ENCODE measurements at regions not wholly inside any gene's neighbourhood (a gene's known extent, or its start where the extent isn't known, plus 50 kb on each side); places are given as distances from the start of the nearest gene placed in this dataset.

- Histone ChIP-seq H3K27me3 (ENCODE audit: control insufficient read depth, insufficient read depth, low read length) (no peaks in the 10 kb centered on the region), H3K4me3 (ENCODE audit: low read depth, low read length) (no peak overlapping the region), H3K36me3 (ENCODE audit: control insufficient read depth, insufficient read depth, low read length) (no peaks in the 10 kb centered on the region)
- CTCF ChIA-PET = no interaction called here
- no peak for DNase-seq (ENCODE audit: low read depth)
- POLR2A ChIA-PET = no interaction called here
- no peak for TF ChIP-seq CTCF (IDR thresholded peaks at IDR 0.05; ENCODE audit: insufficient read depth, low read depth, low read length)
These were observed 212.7 kb downstream of the PTBP2 start for GRCh38 chr1:96934282-96934681.

DNA sequence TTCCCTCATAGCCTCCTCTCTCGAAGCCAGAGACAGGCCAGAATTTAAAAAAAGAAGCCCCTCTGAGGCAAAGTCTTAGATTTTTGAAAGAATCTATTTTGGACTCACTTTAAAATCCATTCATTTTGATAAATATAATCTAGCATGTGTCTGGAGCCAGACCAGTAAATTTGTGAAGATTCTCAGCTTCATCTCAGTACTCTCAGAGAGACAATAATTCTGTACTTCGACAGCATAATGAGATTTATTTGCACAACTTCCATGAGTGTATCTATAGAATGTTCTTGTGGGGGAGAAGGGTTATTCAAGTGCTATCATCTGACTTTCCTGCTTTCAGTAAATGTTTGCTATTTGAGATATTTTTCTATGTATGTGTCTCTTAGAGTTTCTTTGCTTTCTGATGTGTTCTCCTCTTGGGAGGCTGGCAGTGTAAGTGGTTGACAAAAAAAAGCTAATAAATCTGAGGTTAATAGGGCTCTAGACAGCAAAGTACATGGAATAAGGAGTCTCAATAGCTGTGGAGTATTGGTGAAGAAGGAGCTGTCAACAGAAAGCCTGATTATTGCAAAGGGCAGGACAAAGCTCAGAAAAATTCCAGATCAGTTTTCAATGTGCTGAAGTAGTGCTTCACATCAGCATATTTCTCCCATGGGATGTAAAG, 223.0 kb downstream of the PTBP2 start:
- H3K27me3 ChIP-seq (ENCODE audit: control insufficient read depth, insufficient read depth, low read length) = no peaks in the 10 kb centered on the region; the same call in 1 of the 2 replicates
- TF ChIP-seq CTCF (IDR thresholded peaks at IDR 0.05; ENCODE audit: insufficient read depth, low read depth, low read length) = no peak
- POLR2A ChIA-PET = no interaction called here
- no peaks in the 10 kb centered on the region for H3K36me3 ChIP-seq (ENCODE audit: control insufficient read depth, insufficient read depth, low read length)
- no peak overlapping the region for H3K4me3 ChIP-seq (ENCODE audit: low read depth, low read length)
- CTCF ChIA-PET = interaction anchor here (1.4 kb wide), 1 partner anchor 11 kb away, joined by 3 read pairs; no protein-coding TSS in a partner anchor
- no peak for DNase-seq (ENCODE audit: low read depth)

DNA sequence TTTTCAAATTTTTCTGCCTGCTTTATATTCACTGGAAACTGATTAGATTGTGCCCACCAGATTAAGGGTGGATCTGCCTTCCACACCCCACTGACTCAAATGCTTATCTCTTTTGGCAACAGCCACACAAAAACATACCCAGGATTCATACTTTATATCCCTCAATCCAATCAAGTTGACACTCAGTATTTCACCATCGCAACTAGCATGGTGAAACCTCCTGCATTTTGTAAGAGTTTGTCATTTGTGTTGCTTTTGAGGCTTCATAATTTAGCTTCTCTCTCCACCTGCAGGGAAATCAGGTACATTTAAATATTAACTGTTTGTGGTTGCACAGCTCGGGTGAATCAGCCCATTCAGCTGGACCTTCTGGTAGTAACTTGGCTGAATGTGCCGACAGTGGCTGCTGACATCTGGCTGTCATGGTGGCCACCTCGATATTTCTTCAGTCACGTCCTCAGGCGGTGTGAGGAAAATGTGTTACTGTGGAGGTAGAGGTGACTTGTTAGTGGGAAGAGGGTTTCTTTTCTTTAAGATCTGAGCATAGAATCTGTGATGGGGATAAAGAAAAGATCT, 224.0 kb downstream of the PTBP2 start:
- H3K36me3 ChIP-seq (ENCODE audit: control insufficient read depth, insufficient read depth, low read length) = no peaks in the 10 kb centered on the region
- H3K4me3 ChIP-seq (ENCODE audit: low read depth, low read length) = no peak overlapping the region
- ChIA-PET POLR2A (no interaction called here), CTCF (no interaction called here)
- DNase-seq (ENCODE audit: low read depth) = no peak
- TF ChIP-seq CTCF (IDR thresholded peaks at IDR 0.05; ENCODE audit: insufficient read depth, low read depth, low read length) = no peak
- H3K27me3 ChIP-seq (ENCODE audit: control insufficient read depth, insufficient read depth, low read length) = no peaks in the 10 kb centered on the region; the same call in 1 of the 2 replicates

- TF ChIP-seq CTCF (IDR thresholded peaks at IDR 0.05; ENCODE audit: insufficient read depth, low read depth, low read length) = no peak
- ChIA-PET CTCF (interaction anchor here (1.0 to 1.2 kb wide), 2 partner anchors 11 to 14 kb away, joined by 3 read pairs; no protein-coding TSS in a partner anchor), POLR2A (no interaction called here)
These were observed 233.9 kb downstream of the PTBP2 start for GRCh38 chr1:96955307-96956012.

DNA sequence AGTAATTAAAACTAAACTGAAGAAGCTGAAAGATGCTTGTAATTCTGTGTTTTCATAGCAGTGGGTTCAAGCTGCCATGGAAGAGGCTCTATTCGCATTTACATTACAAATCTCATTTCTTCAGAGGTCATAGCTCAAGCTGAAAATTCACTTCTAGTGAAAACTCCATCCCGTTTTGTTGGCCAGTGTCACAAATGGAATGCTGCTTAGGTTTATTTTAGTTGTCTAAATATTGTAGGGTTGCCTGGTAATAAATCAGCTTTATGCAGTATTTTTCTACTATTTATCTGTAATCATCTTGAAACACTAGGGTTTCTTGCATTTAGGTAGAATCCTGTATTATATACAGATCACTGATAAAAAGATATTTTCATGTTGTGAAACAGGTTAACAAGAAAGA, 240.6 kb downstream of the PTBP2 start:
- H3K27me3 ChIP-seq (ENCODE audit: control insufficient read depth, insufficient read depth, low read length) = no peaks in the 10 kb centered on the region
- no peak for TF ChIP-seq CTCF (IDR thresholded peaks at IDR 0.05; ENCODE audit: insufficient read depth, low read depth, low read length)
- CTCF ChIA-PET = interaction anchor here (1.5 kb wide), 1 partner anchor 9 kb away, joined by 3 read pairs; no protein-coding TSS in a partner anchor
- no peak for DNase-seq (ENCODE audit: low read depth)
- H3K36me3 ChIP-seq (ENCODE audit: control insufficient read depth, insufficient read depth, low read length) = no peaks in the 10 kb centered on the region
- POLR2A ChIA-PET = no interaction called here
- no peak overlapping the region for H3K4me3 ChIP-seq (ENCODE audit: low read depth, low read length)

More at GRCh38 chr1:96955307-96956012, 233.9 kb downstream of the PTBP2 start:
- no peak overlapping the region for H3K4me3 ChIP-seq (ENCODE audit: low read depth, low read length)
- no peaks in the 10 kb centered on the region for H3K27me3 ChIP-seq (ENCODE audit: control insufficient read depth, insufficient read depth, low read length)
- H3K36me3 ChIP-seq (ENCODE audit: control insufficient read depth, insufficient read depth, low read length) = no peaks in the 10 kb centered on the region
- no peak for DNase-seq (ENCODE audit: low read depth)
